HG02973 (cell line): ENCODE measurements at regions not wholly inside any gene's neighbourhood (a gene's known extent, or its start where the extent isn't known, plus 50 kb on each side); places are given as distances from the start of the nearest gene placed in this dataset.
"Not testable (repeated sequence)": the region's sequence is repeated elsewhere in the genome, so short reads cannot be mapped to it uniquely, and the experiment has no call there.

Experiments used
- ATAC-seq: cut with Tn5 transposase; IDR thresholded peaks from one replicate; pipeline ENCODE4 v1.9.1; 2021; ENCODE audit warnings: moderate library complexity; ENCODE audit not compliant: unreplicated experiment

GRCh38 chr1:89436856-89437255, 73.0 kb downstream of the GBP6 start:
- ATAC-seq: no peak

DNA sequence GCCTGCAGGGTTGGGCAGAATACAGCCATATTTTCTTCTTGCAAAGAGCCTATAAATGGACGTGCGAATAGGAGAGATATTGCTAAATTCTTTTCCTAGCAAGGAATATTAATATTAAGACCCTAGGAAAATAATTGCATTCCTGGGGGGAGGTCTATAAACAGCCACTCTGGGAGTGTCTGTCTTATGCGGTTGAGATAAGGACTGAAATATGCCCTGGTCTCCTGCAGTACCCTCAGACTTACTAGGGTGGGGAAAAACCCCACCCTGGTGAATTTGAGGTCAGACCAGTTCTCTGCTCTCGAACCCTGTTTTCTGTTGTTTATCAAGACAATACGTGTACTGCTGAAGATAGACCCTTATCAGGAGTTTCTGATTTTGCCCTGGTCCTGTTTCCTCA, 74.4 kb downstream of the GBP6 start:
- not testable (repeated sequence) for ATAC-seq

DNA sequence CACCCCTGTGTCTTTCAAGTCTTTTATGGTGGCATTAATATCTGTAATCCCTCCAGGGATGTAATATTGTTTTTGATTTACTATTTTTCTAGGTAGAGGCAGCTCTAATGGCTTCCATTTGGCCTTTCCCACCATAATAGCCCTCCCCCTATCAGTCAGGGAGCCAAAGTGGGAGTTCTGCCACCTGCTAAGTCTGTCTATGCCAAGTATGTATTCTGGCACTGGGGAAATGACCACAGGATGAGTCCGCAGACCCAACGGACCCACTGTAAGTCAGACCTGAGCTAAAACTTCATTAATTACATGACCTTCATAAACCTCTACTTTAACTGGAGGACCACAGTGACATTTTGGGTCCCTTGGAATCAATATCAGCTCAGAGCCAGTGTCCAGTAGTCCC, 77.1 kb downstream of the GBP6 start:
- no peak for ATAC-seq

DNA sequence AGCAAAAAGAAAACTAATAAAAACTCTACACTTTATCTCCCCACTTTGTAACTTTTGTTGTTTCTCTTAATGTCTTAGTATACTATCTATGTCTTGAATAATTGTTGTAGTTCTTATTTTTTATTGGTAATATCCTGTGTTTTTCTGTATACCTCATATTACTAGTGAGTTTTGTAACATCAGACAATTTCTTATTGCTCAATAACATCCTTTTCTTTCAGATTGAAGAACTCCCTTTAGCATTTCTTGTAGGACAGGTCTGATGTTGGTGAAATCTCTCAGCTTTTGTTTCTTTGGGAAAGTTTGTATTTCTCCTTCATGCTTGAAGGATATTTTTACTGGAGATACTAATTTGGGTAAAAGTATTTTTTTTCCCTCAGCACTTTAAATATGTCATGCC, 79.8 kb upstream of the LRRC8B start:
- ATAC-seq: no peak

GRCh38 chr1:89451011-89451410, 73.6 kb upstream of the LRRC8B start:
- peak; percentile 72 for ATAC-seq

DNA sequence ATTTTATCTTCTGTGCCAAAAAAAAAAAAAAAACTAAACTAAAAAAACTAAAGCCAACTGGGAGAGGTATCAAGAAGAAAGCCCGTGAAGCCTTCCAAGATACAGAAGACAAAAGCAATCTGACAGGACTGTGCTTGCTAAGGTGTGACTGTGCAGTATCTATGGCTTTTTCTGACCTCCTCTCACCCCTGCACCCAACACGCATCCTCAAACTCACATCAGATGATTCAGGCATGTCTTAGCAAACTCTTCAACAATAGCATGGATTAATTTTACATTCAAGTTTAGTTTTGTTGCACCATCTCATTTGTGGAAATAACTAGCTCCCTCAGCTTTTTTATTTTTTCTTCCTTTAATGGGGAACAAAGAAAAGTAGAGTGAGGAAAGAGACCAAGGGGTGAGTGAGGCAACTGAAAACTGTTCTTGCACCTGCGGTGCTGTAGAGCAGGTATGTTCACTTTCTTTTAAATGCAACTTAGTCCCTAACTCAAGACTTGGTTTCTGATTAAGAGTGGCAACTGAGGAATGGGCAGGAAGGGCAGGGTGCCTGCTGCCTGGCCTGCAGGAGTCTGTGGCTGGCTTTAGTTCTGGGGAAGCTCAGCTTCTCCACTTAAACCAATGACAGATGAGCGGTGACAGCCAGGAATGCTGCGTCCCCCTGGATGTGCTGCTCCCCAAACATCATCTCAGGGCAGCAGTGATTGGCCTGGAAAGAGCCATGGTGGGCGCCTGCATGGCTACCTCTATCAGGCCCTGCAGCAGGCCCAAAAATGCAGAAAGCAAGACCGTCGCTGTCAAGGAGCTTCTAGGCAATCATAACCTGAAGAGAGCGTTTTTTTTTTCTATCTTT, 71.3 kb upstream of the LRRC8B start:
- ATAC-seq: no peak

GRCh38 chr1:89454845-89455521, 69.6 kb upstream of the LRRC8B start:
- no peak for ATAC-seq

DNA sequence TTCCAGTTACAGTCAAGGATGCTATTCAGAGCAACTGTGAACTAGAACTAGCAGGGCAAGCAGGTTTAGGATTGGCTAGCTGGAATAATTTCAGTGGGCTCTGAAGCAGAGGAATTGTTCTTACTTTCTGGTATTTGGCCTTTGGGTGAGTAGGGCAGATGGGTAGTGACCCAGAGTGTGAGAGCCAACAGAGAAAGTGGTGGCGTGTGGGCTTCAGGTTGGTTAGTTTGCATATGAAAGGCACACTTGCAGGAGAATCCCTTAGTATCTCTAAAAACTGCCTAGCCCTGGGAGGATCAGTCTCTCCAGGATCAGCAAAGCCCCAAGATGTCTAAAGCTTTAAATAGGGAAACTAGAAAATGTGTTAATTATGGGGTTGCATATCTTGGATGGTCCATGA, 67.6 kb upstream of the LRRC8B start:
- no peak for ATAC-seq

DNA sequence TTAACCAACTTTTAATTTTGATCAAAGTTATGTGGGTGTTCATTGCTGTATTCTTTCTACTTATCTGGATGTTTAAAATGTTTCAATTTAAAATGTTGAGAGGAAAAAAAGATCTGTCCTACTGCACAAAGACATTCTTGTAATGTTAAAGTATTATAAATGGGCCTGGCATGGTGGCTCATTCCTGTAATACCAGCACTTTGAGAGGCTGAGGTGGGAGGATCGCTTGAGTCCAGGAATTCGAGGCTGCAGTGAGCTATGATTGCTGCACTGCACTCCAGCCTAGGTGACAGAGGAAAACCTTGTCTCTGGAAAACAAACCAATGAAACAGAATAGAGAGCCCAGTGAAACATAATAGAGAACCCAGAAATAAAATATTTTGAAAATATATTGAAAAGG, 65.5 kb upstream of the LRRC8B start:
- no peak for ATAC-seq

DNA sequence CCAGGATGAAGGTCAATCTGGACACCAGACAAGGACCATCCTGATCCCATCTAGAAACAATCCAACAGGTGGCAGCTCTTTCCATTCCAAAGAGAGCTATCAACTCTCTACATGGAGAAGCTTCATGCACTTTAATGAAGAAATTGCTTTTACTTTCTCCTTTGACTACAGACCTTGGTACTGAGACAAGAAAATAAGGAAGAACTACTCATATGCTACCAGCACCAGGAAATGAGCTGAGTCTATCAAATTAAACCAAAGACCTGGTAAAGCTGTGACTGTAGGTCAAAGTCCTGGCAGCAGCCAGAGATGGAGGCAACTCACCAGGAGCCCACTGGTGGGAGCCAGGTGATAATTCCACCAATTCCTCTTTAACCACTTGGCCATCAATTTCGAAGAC, 64.3 kb upstream of the LRRC8B start:
- no peak for ATAC-seq

DNA sequence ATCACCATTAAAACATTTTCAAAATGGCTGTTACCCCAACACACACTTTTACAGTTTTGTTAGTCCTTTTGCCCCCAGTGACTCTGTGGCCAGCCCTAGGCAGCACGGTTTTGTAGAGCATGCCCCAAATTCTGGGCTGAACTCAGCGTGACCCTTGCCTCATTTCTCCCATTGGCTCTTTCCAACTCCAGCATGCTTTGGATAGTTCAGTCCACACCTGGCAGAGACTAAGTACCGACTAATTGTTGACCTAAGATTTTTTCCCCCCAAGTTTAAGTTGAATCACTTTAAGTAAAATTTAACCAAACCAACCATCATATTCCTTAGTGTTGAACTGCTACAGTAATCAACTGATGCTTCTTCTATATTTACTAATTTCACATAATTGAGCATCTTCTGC, 62.4 kb upstream of the LRRC8B start:
- no peak for ATAC-seq

DNA sequence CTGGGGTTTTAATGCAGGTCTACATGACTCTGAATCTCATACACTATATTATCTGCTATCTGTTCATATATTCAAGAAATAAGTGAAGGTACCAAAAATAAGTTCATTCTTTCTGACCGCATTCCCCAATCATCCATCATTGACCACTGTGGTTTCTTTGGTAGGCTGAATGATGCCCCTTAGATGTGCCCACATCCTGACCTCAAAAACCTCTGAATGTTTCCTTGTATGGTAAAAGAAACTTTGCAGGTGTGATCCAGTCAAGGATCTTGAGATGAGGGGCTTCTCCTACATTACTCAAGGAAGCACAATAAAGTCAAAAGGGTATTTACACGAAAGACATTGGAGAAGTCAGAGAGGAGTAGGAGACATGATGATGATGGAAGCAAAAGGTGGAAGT, 60.6 kb upstream of the LRRC8B start:
- ATAC-seq: no peak

DNA sequence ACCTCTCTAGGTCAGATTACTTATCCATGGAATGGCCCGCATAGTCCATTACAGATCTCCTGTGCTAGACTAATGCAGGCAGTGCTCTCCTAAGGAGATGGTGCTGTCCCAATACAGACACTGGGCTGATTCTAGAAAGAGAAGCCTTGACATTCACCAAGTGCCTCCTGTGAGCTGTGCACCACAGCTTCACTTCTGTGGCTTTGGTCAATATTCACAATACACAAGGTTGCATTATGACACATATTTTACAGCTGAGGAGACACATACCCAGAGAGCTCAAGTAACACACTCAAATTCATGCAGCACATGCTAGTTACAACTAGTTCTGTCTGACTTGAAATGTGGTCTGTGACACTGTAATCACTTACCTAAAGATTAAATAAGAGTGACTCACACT, 59.4 kb upstream of the LRRC8B start:
- ATAC-seq: no peak

DNA sequence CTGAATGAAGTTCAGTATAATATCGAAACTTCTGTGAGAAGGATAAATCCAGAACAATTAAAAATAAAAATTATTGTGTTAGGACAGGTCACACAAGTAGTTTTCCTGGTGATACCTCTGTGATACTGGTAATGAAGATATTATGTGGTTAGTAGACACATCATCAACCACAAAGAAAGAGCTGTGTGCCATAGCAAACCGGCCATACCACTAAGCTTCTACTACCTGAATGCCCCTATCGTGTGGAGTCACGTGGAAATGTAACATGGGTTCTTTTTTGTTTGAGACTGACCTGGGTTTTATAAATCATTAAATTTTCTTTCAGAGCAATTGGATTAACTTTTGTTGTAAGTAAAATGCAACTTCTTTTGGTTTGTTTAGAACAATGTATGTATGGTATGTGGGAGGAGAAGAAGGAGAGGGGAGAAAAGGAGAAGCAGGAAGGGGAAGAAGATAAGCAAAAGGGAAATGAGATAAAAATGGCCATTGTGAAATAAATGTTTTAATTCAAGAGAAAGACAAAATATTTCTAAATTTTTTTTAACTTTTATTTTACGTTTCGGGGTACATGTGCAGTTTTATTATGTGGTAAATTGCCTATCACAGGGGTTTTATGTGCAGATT, 58.2 kb upstream of the LRRC8B start:
- ATAC-seq: no peak

GRCh38 chr1:89472253-89472652, 52.4 kb upstream of the LRRC8B start:
- no peak for ATAC-seq

DNA sequence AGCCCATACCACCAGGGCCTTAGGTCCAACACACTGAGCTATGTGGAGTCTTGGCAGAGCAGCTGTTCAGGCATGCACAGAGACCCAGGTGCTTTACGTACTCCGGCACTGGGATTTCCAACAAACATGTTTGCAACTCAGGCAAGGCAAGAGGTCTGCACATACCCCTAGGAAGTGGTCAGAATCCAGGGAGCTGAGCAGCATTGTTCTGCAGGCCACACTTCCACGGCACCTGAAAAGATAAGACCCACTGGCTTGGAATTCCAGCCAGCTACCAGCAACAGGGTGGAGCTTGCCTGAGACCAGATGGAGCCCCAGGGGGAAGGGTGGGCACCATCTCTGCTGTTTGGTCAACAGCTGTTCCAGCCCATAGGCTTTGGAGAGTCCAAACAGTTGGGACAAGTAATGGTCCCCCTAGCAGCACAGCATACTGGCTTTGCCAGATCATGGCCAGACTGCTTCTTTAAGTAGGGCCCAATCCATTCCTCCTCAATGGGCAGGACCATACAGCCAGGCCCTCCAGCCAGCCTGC, 51.7 kb upstream of the LRRC8B start:
- no peak for ATAC-seq
